Daoy (cell line): ENCODE measurements at regions not wholly inside any gene's neighbourhood (a gene's known extent, or its start where the extent isn't known, plus 50 kb on each side); places are given as distances from the start of the nearest gene placed in this dataset.
A peak's percentile ranks its signal among the peaks of the same experiment; 100 is the strongest.

Experiments used
- DNase-seq: peaks from one replicate; pipeline ENCODE4 v3.0.0-alpha.2; 2015; ENCODE audit warnings: low read depth

- peak; percentile 38 for DNase-seq
Measured at GRCh38 chr12:19625551-19625950, 186.3 kb downstream of the AEBP2 start.

GRCh38 chr12:19627719-19628118 lies 188.4 kb downstream of the AEBP2 start:
- DNase-seq, result no peak

GRCh38 chr12:19630536-19630935 lies 191.2 kb downstream of the AEBP2 start:
- DNase-seq, result no peak

- DNase-seq, result no peak
Measured at GRCh38 chr12:19633194-19633593, 193.9 kb downstream of the AEBP2 start.

GRCh38 chr12:19633641-19634040 lies 194.3 kb downstream of the AEBP2 start:
- no peak for DNase-seq

- no peak for DNase-seq
Measured at GRCh38 chr12:19639781-19640415, 200.6 kb downstream of the AEBP2 start.

GRCh38 chr12:19641235-19642080 lies 202.2 kb downstream of the AEBP2 start:
- DNase-seq, result no peak

- DNase-seq, result no peak
Measured at GRCh38 chr12:19642345-19642744, 203.1 kb downstream of the AEBP2 start.

GRCh38 chr12:19643635-19644034 lies 204.3 kb downstream of the AEBP2 start:
- peak; percentile 8 for DNase-seq

- no peak for DNase-seq
Measured at GRCh38 chr12:19644571-19644970, 205.3 kb downstream of the AEBP2 start.

- DNase-seq, result no peak
Measured at GRCh38 chr12:19645823-19646222, 206.5 kb downstream of the AEBP2 start.

- no peak for DNase-seq
Measured at GRCh38 chr12:19646599-19646998, 207.3 kb downstream of the AEBP2 start.

GRCh38 chr12:19647806-19648556 lies 208.7 kb downstream of the AEBP2 start:
- DNase-seq, result no peak

- DNase-seq, result no peak
Measured at GRCh38 chr12:19648591-19648990, 209.3 kb downstream of the AEBP2 start.

- DNase-seq, result no peak
Measured at GRCh38 chr12:19652386-19652785, 213.1 kb downstream of the AEBP2 start.

- DNase-seq, result no peak
Measured at GRCh38 chr12:19654650-19655376, 215.5 kb downstream of the AEBP2 start.

GRCh38 chr12:19657118-19657731 lies 217.9 kb downstream of the AEBP2 start:
- DNase-seq, result no peak

- DNase-seq, result no peak
Measured at GRCh38 chr12:19657732-19658130, 218.4 kb downstream of the AEBP2 start.

GRCh38 chr12:19659086-19659485 lies 219.8 kb downstream of the AEBP2 start:
- no peak for DNase-seq

GRCh38 chr12:19659501-19659900 lies 220.2 kb downstream of the AEBP2 start:
- no peak for DNase-seq

- no peak for DNase-seq
Measured at GRCh38 chr12:19665121-19665900, 226.0 kb downstream of the AEBP2 start.
